SK-N-MC (cell line): ENCODE measurements at regions not wholly inside any gene's neighbourhood (a gene's known extent, or its start where the extent isn't known, plus 50 kb on each side); places are given as distances from the start of the nearest gene placed in this dataset.
A peak's percentile ranks its signal among the peaks of the same experiment; 100 is the strongest.

Experiments used
- DNase-seq: peaks from one replicate; pipeline ENCODE4 v3.0.0-alpha.2; 2011; ENCODE audit warnings: low read depth, low spot score
- H3K27ac ChIP-seq: fragments of 200-600 bp; sonication (generic); 2 replicates; pipeline ENCODE4 v1.5.1; 2016; ENCODE audit warnings: mixed run types
- H3K36me3 ChIP-seq: fragments of 200-600 bp; sonication (generic); 2 replicates; pipeline ENCODE4 v1.6.1; 2017; ENCODE audit warnings: antibody characterized with exemption, low read length, mixed read lengths; ENCODE audit not compliant: insufficient read depth
- H3K4me3 ChIP-seq: fragments of 200-600 bp; sonication (generic); 2 replicates; pipeline ENCODE4 v1.5.1; 2016
- H3K9ac ChIP-seq: fragments of 200-600 bp; sonication (generic); 2 replicates; pipeline ENCODE4 v1.8.0; 2017; ENCODE audit warnings: mixed run types, mixed read lengths; ENCODE audit not compliant: insufficient read length
- H3K9me3 ChIP-seq: fragments of 200-600 bp; sonication (generic); 2 replicates; pipeline ENCODE4 v1.6.1; 2017; ENCODE audit warnings: low read depth, mild to moderate bottlenecking, antibody characterized with exemption, low read length, moderate library complexity, mixed read lengths
- EZH2 ChIP-seq: fragments of 200-600 bp; sonication (generic); IDR thresholded peaks from one replicate; pipeline ENCODE4 v1.6.1; 2017; ENCODE audit warnings: antibody characterized with exemption
- FOXP2 ChIP-seq: optimal IDR thresholded peaks from 2 replicates; pipeline ENCODE3; 2011; ENCODE audit warnings: mild to moderate bottlenecking, moderate library complexity; ENCODE audit not compliant: insufficient read depth; ENCODE audit errors: extremely low read length, control extremely low read depth
- POLR2AphosphoS5 ChIP-seq: IDR thresholded peaks from 2 replicates; pipeline ENCODE4 v1.6.1; 2012; ENCODE audit warnings: mild to moderate bottlenecking, low read depth, low read length, borderline replicate concordance

GRCh38 chr6:66848244-66848953 is 1141.4 kb upstream of the EYS start:
- no peaks in the 10 kb centered on the region for H3K9me3 ChIP-seq
- H3K4me3 ChIP-seq = no peak overlapping the region

GRCh38 chr6:66838764-66839163 is 1131.7 kb upstream of the EYS start:
- Histone ChIP-seq H3K36me3 (no peaks in the 10 kb centered on the region), H3K27ac (no peak overlapping the region)
- DNase-seq = no peak

More at GRCh38 chr6:66848244-66848953, 1141.4 kb upstream of the EYS start:
- TF ChIP-seq FOXP2 (no peak), EZH2 (no peak), POLR2AphosphoS5 (no peak)
- DNase-seq = peak; percentile 2
- no peak overlapping the region for H3K9ac ChIP-seq
- H3K27ac ChIP-seq = no peak overlapping the region
- no peaks in the 10 kb centered on the region for H3K36me3 ChIP-seq

GRCh38 chr6:66825539-66825938 is 1118.5 kb upstream of the EYS start:
- H3K27ac ChIP-seq = no peak overlapping the region
- H3K9me3 ChIP-seq = no peaks in the 10 kb centered on the region
- H3K4me3 ChIP-seq = no peak overlapping the region
- H3K9ac ChIP-seq = no peak overlapping the region
- no peak for TF ChIP-seq EZH2
- TF ChIP-seq POLR2AphosphoS5 = no peak
- no peak for TF ChIP-seq FOXP2
- DNase-seq = no peak
- no peaks in the 10 kb centered on the region for H3K36me3 ChIP-seq

More at GRCh38 chr6:66838764-66839163, 1131.7 kb upstream of the EYS start:
- Histone ChIP-seq H3K9me3 (no peaks in the 10 kb centered on the region), H3K4me3 (no peak overlapping the region), H3K9ac (no peak overlapping the region)
- TF ChIP-seq POLR2AphosphoS5 (no peak), FOXP2 (no peak), EZH2 (no peak)

- TF ChIP-seq FOXP2 (no peak), EZH2 (no peak), POLR2AphosphoS5 (no peak)
- H3K9me3 ChIP-seq = no peaks in the 10 kb centered on the region
- no peak for DNase-seq
Measured at GRCh38 chr6:66814156-66814555, 1107.1 kb upstream of the EYS start.

GRCh38 chr6:66808771-66809170 is 1101.7 kb upstream of the EYS start:
- Histone ChIP-seq H3K4me3 (no peak overlapping the region), H3K27ac (no peak overlapping the region), H3K9me3 (no peaks in the 10 kb centered on the region), H3K36me3 (no peaks in the 10 kb centered on the region), H3K9ac (no peak overlapping the region)
- no peak for DNase-seq
- no peak for TF ChIP-seq EZH2
- TF ChIP-seq POLR2AphosphoS5 = no peak
- no peak for TF ChIP-seq FOXP2

More at GRCh38 chr6:66814156-66814555, 1107.1 kb upstream of the EYS start:
- Histone ChIP-seq H3K27ac (no peak overlapping the region), H3K4me3 (no peak overlapping the region), H3K36me3 (no peaks in the 10 kb centered on the region), H3K9ac (no peak overlapping the region)

- Histone ChIP-seq H3K27ac (no peak overlapping the region), H3K4me3 (no peak overlapping the region), H3K36me3 (no peaks in the 10 kb centered on the region), H3K9ac (no peak overlapping the region), H3K9me3 (no peaks in the 10 kb centered on the region)
- DNase-seq = no peak
- TF ChIP-seq FOXP2 (no peak), EZH2 (no peak), POLR2AphosphoS5 (no peak)
Measured at GRCh38 chr6:66796987-66797386, 1090.0 kb upstream of the EYS start.

GRCh38 chr6:66788579-66788978 is 1081.6 kb upstream of the EYS start:
- no peak overlapping the region for H3K27ac ChIP-seq

GRCh38 chr6:66772800-66773199 is 1065.8 kb upstream of the EYS start:
- DNase-seq = no peak
- Histone ChIP-seq H3K9me3 (no peaks in the 10 kb centered on the region), H3K9ac (no peak overlapping the region), H3K27ac (no peak overlapping the region), H3K36me3 (no peaks in the 10 kb centered on the region), H3K4me3 (no peak overlapping the region)
- TF ChIP-seq EZH2 (no peak), POLR2AphosphoS5 (no peak), FOXP2 (no peak)

More at GRCh38 chr6:66788579-66788978, 1081.6 kb upstream of the EYS start:
- Histone ChIP-seq H3K36me3 (no peaks in the 10 kb centered on the region), H3K9me3 (no peaks in the 10 kb centered on the region), H3K9ac (no peak overlapping the region), H3K4me3 (no peak overlapping the region)
- TF ChIP-seq EZH2 (no peak), POLR2AphosphoS5 (no peak), FOXP2 (no peak)
- DNase-seq = no peak

- Histone ChIP-seq H3K4me3 (no peak overlapping the region), H3K9ac (no peak overlapping the region), H3K36me3 (no peaks in the 10 kb centered on the region), H3K27ac (no peak overlapping the region), H3K9me3 (no peaks in the 10 kb centered on the region)
- DNase-seq = no peak
- no peak for TF ChIP-seq POLR2AphosphoS5
- TF ChIP-seq FOXP2 = no peak
- no peak for TF ChIP-seq EZH2
Measured at GRCh38 chr6:66771626-66772025, 1064.6 kb upstream of the EYS start.
